GM23338 (cell line): ENCODE measurements at regions not wholly inside any gene's neighbourhood (a gene's known extent, or its start where the extent isn't known, plus 50 kb on each side); places are given as distances from the start of the nearest gene placed in this dataset.

ENCODE experiments used
- ATAC-seq: fragments of 200-7000 bp; cut with Tn5 transposase; 3 replicates; pipeline ENCODE4 v1.9.1; 2020
- DNase-seq: peaks from one replicate; pipeline ENCODE4 v3.0.0-alpha.2; 2015; ENCODE audit warnings: low spot score
- H2AFZ ChIP-seq: fragments of 200-600 bp; sonication (generic); 2 replicates; pipeline ENCODE4 v1.8.0; 2016; ENCODE audit warnings: antibody characterized with exemption, mild to moderate bottlenecking, moderate library complexity
- H3F3A ChIP-seq: fragments of 200-600 bp; sonication (generic); replicated peaks from 2 replicates; pipeline ENCODE4 v1.8.0; 2017; ENCODE audit warnings: antibody characterized with exemption, mixed run types, low read depth
- H3K27ac ChIP-seq: fragments of 200-600 bp; sonication (generic); 2 replicates; pipeline ENCODE4 v1.6.1; 2016; ENCODE audit warnings: low read depth
- H3K27me3 ChIP-seq: fragments of 200-600 bp; sonication (generic); 2 replicates; pipeline ENCODE4 v1.8.0; 2016; ENCODE audit warnings: mild to moderate bottlenecking, mixed run types, moderate library complexity; ENCODE audit not compliant: insufficient read depth
- H3K36me3 ChIP-seq: fragments of 200-600 bp; sonication (generic); 2 replicates; pipeline ENCODE4 v1.8.0; 2016; ENCODE audit warnings: mild to moderate bottlenecking; ENCODE audit not compliant: insufficient read depth
- H3K4me1 ChIP-seq: fragments of 200-600 bp; sonication (generic); 2 replicates; pipeline ENCODE4 v1.8.0; 2016; ENCODE audit warnings: mild to moderate bottlenecking, moderate library complexity; ENCODE audit not compliant: insufficient read depth
- H3K4me2 ChIP-seq: fragments of 200-600 bp; sonication (generic); 2 replicates; pipeline ENCODE4 v1.7.1; 2017; ENCODE audit warnings: mixed run types
- H3K4me3 ChIP-seq: fragments of 200-600 bp; sonication (generic); 2 replicates; pipeline ENCODE4 v1.6.1; 2016; ENCODE audit warnings: mixed run types
- H3K79me2 ChIP-seq: fragments of 200-600 bp; sonication (generic); replicated peaks from 2 replicates; pipeline ENCODE4 v1.8.0; 2017; ENCODE audit warnings: mild to moderate bottlenecking; ENCODE audit not compliant: insufficient read depth
- H3K9me2 ChIP-seq: fragments of 200-600 bp; sonication (generic); 2 replicates; pipeline ENCODE4 v1.8.0; 2017; ENCODE audit not compliant: insufficient read depth
- H4K20me1 ChIP-seq: fragments of 200-600 bp; sonication (generic); replicated peaks from 2 replicates; pipeline ENCODE4 v1.8.0; 2017; ENCODE audit warnings: mild to moderate bottlenecking; ENCODE audit not compliant: insufficient read depth
- H3K27ac Mint-ChIP-seq: 2 replicates; pipeline ENCODE4 v1.8.0; 2020; ENCODE audit warnings: inconsistent platforms, mild to moderate bottlenecking, moderate library complexity, mixed read lengths
- H3K27me3 Mint-ChIP-seq: 3 replicates; pipeline ENCODE4 v1.8.0; 2022; ENCODE audit warnings: low read depth, mild to moderate bottlenecking, moderate library complexity, mixed read lengths, inconsistent platforms; ENCODE audit not compliant: insufficient read depth, poor library complexity
- H3K36me3 Mint-ChIP-seq: 3 replicates; pipeline ENCODE4 v1.8.0; 2021; ENCODE audit warnings: low read depth, mild to moderate bottlenecking, inconsistent platforms, moderate library complexity, mixed read lengths
- H3K4me1 Mint-ChIP-seq: 3 replicates; pipeline ENCODE4 v1.8.0; 2020; ENCODE audit warnings: mild to moderate bottlenecking, inconsistent platforms, mixed read lengths
- H3K4me3 Mint-ChIP-seq: 3 replicates; pipeline ENCODE4 v1.8.0; 2021; ENCODE audit warnings: moderate library complexity, mild to moderate bottlenecking, inconsistent platforms, mixed read lengths
- H3K9me3 Mint-ChIP-seq: 3 replicates; pipeline ENCODE4 v1.8.0; 2020; ENCODE audit warnings: moderate library complexity, mild to moderate bottlenecking, inconsistent platforms, mixed read lengths
- CTCF ChIP-seq, 2 experiments: fragments of 200-600 bp in 1 of 2; sonication (generic) in 1 of 2; conservative IDR thresholded peaks; 2 replicates each; pipeline versions ENCODE4 v1.5.1 to v1.6.1; 2016 to 2017; ENCODE audit warnings: antibody characterized with exemption in 2 of 2, low read depth in 2 of 2, mild to moderate bottlenecking in 2 of 2, moderate library complexity in 1 of 2
- EZH2phosphoT487 ChIP-seq: fragments of 200-600 bp; sonication (generic); IDR thresholded peaks from one replicate; pipeline ENCODE4 v1.8.1; 2018; ENCODE audit warnings: antibody characterized with exemption; ENCODE audit not compliant: unreplicated experiment
- JUNB ChIP-seq: IDR thresholded peaks from one replicate; pipeline ENCODE4 v1.6.1; 2016; ENCODE audit warnings: antibody characterized with exemption; ENCODE audit not compliant: unreplicated experiment
- TF ChIP-seq, protein P1 (sequence below): fragments of 250-450 bp; sonication (Bioruptor Pico); IDR thresholded peaks from 2 replicates; pipeline ENCODE4 v1.5.0; 2020; ENCODE audit warnings: mild to moderate bottlenecking, moderate library complexity
- TF ChIP-seq, protein P2 (sequence below): IDR thresholded peaks from one replicate; pipeline ENCODE4 v1.6.1; 2018; ENCODE audit warnings: antibody characterized with exemption; ENCODE audit not compliant: unreplicated experiment

GRCh38 chr21:22791376-22791775 is 1793.2 kb downstream of the NCAM2 start (continued):
- TF ChIP-seq, protein P1, sequence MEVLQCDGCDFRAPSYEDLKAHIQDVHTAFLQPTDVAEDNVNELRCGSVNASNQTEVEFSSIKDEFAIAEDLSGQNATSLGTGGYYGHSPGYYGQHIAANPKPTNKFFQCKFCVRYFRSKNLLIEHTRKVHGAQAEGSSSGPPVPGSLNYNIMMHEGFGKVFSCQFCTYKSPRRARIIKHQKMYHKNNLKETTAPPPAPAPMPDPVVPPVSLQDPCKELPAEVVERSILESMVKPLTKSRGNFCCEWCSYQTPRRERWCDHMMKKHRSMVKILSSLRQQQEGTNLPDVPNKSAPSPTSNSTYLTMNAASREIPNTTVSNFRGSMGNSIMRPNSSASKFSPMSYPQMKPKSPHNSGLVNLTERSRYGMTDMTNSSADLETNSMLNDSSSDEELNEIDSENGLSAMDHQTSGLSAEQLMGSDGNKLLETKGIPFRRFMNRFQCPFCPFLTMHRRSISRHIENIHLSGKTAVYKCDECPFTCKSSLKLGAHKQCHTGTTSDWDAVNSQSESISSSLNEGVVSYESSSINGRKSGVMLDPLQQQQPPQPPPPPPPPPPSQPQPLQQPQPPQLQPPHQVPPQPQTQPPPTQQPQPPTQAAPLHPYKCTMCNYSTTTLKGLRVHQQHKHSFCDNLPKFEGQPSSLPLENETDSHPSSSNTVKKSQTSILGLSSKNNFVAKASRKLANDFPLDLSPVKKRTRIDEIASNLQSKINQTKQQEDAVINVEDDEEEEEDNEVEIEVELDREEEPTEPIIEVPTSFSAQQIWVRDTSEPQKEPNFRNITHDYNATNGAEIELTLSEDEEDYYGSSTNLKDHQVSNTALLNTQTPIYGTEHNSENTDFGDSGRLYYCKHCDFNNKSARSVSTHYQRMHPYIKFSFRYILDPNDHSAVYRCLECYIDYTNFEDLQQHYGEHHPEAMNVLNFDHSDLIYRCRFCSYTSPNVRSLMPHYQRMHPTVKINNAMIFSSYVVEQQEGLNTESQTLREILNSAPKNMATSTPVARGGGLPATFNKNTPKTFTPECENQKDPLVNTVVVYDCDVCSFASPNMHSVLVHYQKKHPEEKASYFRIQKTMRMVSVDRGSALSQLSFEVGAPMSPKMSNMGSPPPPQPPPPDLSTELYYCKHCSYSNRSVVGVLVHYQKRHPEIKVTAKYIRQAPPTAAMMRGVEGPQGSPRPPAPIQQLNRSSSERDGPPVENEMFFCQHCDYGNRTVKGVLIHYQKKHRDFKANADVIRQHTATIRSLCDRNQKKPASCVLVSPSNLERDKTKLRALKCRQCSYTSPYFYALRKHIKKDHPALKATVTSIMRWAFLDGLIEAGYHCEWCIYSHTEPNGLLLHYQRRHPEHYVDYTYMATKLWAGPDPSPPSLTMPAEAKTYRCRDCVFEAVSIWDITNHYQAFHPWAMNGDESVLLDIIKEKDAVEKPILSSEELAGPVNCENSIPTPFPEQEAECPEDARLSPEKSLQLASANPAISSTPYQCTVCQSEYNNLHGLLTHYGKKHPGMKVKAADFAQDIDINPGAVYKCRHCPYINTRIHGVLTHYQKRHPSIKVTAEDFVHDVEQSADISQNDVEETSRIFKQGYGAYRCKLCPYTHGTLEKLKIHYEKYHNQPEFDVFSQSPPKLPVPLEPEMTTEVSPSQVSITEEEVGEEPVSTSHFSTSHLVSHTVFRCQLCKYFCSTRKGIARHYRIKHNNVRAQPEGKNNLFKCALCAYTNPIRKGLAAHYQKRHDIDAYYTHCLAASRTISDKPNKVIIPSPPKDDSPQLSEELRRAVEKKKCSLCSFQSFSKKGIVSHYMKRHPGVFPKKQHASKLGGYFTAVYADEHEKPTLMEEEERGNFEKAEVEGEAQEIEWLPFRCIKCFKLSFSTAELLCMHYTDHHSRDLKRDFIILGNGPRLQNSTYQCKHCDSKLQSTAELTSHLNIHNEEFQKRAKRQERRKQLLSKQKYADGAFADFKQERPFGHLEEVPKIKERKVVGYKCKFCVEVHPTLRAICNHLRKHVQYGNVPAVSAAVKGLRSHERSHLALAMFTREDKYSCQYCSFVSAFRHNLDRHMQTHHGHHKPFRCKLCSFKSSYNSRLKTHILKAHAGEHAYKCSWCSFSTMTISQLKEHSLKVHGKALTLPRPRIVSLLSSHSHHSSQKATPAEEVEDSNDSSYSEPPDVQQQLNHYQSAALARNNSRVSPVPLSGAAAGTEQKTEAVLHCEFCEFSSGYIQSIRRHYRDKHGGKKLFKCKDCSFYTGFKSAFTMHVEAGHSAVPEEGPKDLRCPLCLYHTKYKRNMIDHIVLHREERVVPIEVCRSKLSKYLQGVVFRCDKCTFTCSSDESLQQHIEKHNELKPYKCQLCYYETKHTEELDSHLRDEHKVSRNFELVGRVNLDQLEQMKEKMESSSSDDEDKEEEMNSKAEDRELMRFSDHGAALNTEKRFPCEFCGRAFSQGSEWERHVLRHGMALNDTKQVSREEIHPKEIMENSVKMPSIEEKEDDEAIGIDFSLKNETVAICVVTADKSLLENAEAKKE, result no peak
- TF ChIP-seq, protein P2, sequence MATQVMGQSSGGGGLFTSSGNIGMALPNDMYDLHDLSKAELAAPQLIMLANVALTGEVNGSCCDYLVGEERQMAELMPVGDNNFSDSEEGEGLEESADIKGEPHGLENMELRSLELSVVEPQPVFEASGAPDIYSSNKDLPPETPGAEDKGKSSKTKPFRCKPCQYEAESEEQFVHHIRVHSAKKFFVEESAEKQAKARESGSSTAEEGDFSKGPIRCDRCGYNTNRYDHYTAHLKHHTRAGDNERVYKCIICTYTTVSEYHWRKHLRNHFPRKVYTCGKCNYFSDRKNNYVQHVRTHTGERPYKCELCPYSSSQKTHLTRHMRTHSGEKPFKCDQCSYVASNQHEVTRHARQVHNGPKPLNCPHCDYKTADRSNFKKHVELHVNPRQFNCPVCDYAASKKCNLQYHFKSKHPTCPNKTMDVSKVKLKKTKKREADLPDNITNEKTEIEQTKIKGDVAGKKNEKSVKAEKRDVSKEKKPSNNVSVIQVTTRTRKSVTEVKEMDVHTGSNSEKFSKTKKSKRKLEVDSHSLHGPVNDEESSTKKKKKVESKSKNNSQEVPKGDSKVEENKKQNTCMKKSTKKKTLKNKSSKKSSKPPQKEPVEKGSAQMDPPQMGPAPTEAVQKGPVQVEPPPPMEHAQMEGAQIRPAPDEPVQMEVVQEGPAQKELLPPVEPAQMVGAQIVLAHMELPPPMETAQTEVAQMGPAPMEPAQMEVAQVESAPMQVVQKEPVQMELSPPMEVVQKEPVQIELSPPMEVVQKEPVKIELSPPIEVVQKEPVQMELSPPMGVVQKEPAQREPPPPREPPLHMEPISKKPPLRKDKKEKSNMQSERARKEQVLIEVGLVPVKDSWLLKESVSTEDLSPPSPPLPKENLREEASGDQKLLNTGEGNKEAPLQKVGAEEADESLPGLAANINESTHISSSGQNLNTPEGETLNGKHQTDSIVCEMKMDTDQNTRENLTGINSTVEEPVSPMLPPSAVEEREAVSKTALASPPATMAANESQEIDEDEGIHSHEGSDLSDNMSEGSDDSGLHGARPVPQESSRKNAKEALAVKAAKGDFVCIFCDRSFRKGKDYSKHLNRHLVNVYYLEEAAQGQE, result no peak
- no peak for TF ChIP-seq JUNB

GRCh38 chr21:22791986-22792560 is 1793.9 kb downstream of the NCAM2 start:
- H4K20me1 ChIP-seq, result no peaks in the 10 kb centered on the region
- H3K4me1 ChIP-seq, result no peaks in the 10 kb centered on the region
- no peaks in the 10 kb centered on the region for H3K9me2 ChIP-seq
- H3K4me2 ChIP-seq, result no peak overlapping the region
- no peak overlapping the region for H3K27ac ChIP-seq
- H3K4me1 Mint-ChIP-seq, result no peaks in the 10 kb centered on the region
- H3K27ac Mint-ChIP-seq, result no peak overlapping the region
- H3K36me3 ChIP-seq, result no peaks in the 10 kb centered on the region
- no peaks in the 10 kb centered on the region for H3K27me3 Mint-ChIP-seq
- H3K9me3 Mint-ChIP-seq, result no peaks in the 10 kb centered on the region; the same call in 2 of the 3 replicates
- H3F3A ChIP-seq, result no peaks in the 10 kb centered on the region
- TF ChIP-seq CTCF (conservative IDR thresholded peaks at IDR 0.05; ENCODE audit: low read depth in 2 of 2) (peak; percentile 50 to 85), EZH2phosphoT487 (no peak)
- H3K4me3 Mint-ChIP-seq, result no peak overlapping the region
- no peaks in the 10 kb centered on the region for H3K27me3 ChIP-seq
- no peaks in the 10 kb centered on the region for H3K36me3 Mint-ChIP-seq
- no peaks in the 10 kb centered on the region for H3K79me2 ChIP-seq
- DNase-seq (peak; percentile 76), ATAC-seq (no peak)
- no peak overlapping the region for H2AFZ ChIP-seq
- no peak overlapping the region for H3K4me3 ChIP-seq
